ENCODE measurements at regions not wholly inside any gene's neighbourhood (a gene's known extent, or its start where the extent isn't known, plus 50 kb on each side); places are given as distances from the start of the nearest gene placed in this dataset.

- TF ChIP-seq POLR2A (IDR thresholded peaks at IDR 0.05; ENCODE audit: borderline replicate concordance, extremely low read depth, insufficient read depth, insufficient read length): no peak
- TF ChIP-seq CTCF (IDR thresholded peaks at IDR 0.05 in 2 of 3, conservative IDR thresholded peaks at IDR 0.05 in 1 of 3; ENCODE audit: borderline replicate concordance in 1 of 3, insufficient read depth in 1 of 3, low read depth in 2 of 3, low read length in 2 of 3): no peak
- TF ChIP-seq RAD21 (IDR thresholded peaks at IDR 0.05; ENCODE audit: low read depth): no peak
- no peak for TF ChIP-seq SRF (IDR thresholded peaks at IDR 0.05; ENCODE audit: low read depth)
- TF ChIP-seq FOSL1 (IDR thresholded peaks at IDR 0.05; ENCODE audit: low read depth): no peak
- TF ChIP-seq POLR2AphosphoS5 (IDR thresholded peaks at IDR 0.05; ENCODE audit: low read depth, low read length): no peak
- TF ChIP-seq ATF3 (IDR thresholded peaks at IDR 0.05): no peak
- TF ChIP-seq SP1 (IDR thresholded peaks at IDR 0.05; ENCODE audit: low read depth): no peak
- no peak for TF ChIP-seq EZH2 (IDR thresholded peaks at IDR 0.05)
- TF ChIP-seq JUND (IDR thresholded peaks at IDR 0.05): no peak
- no peak for TF ChIP-seq EGR1 (IDR thresholded peaks at IDR 0.05; ENCODE audit: low read depth)
- no peak for TF ChIP-seq YY1 (IDR thresholded peaks at IDR 0.05; ENCODE audit: extremely low read depth, insufficient replicate concordance, low read depth, low read length)
- no peak for TF ChIP-seq EZH2phosphoT487 (IDR thresholded peaks at IDR 0.05; ENCODE audit: borderline replicate concordance)
Measured at GRCh38 chr1:30540611-30541192, 182.7 kb downstream of the MATN1 start.

All from HCT116 (cell line).